ENCODE measurements at regions not wholly inside any gene's neighbourhood (a gene's known extent, or its start where the extent isn't known, plus 50 kb on each side); places are given as distances from the start of the nearest gene placed in this dataset.
"Not testable (repeated sequence)": the region's sequence is repeated elsewhere in the genome, so short reads cannot be mapped to it uniquely, and the experiment has no call there.

DNA sequence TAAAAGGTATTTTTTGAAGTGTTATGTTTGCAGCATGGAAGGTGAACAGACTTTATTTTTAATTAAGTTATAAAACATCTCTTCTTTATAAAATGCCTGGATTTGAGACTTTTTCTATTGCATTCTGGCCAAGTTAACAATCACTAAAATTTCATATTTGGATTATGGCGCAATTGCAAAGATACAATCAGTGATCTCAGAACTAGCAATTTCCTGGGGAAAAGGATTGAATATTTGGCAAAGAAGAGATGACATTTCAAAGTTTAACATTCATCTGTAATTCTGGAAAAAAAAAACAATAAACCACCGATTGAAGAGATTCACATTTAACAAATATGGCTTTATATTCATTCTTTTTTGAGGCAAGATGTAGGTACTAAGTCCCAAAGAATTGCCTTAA lies 378.0 kb downstream of the LRRC70 start:
- FAIRE-seq = no peak

DNA sequence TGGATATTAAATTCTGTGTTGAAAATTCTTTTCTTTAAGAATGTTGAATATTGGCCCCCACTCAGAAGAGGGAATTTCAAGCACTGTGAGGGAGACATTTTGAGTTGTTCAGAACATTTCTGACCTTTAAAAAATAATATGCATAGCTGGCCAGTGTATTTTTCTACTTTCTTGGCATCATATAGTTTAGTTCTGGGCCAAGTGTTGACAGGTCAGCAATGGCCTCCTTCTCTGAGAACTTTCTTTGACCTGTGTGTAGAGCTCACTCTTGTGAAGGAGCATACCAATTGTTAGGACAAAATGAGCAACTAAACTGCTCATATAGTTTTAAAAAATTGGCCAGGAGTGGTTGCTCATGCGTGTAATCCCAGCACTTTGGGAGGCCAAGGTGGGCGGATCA lies 376.0 kb downstream of the LRRC70 start:
- FAIRE-seq = no peak

DNA sequence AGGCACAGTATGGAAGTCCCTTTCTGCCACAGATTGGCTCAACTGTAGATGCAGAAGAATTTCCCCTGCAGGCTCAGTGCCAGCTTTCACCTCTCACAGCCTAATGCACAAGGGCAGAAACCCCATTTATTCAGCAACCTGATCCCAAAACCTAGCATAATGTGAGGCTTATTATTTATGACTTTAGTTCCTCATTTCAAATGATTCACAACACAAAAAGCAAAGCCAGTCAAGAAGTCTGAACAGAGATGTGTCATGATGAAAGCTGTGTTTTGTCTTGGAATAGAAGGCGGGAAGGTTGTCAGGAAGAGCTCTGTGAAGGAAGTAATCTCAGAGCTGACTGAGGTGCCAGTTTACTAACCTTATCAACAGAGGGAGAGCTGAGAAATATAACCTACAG lies 369.7 kb downstream of the LRRC70 start:
- FAIRE-seq = no peak

DNA sequence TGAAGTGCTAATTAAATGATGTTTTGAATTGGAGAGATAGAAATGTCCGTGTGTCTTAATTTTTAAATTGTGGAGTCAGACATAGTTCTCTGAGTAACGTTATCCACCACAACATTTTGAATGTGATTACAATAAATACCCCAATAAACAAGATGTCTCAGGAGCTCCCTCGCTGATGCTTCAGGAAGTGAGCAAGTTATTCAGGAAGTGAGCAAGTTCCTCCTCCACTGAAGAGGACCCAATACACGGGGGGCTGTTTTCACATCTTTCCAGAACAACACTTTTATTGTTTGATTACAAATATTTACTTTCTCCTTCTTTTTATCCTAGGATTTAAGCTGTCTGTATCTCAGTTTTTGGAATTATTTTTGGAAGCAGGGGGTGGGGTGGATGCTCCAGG lies 363.8 kb downstream of the LRRC70 start:
- no peak for FAIRE-seq

DNA sequence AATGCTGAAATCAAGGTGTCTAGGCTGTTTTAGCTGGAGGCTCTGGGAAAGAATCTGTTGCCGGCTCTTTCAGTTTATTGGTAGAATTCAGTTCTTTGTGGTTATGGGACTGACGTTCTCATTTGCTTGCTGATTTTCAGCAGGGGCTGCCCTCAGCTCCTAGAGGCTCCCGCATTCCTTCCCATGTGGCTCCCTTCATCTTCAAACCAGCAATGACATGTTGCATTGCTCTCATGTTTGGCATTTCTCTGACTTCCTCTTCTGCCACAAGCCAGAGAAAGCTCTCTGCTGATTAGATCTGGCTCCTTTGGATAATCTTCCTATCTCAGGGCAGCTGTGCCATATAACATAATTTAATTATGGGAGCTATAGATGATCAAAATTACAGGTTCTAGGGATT lies 360.3 kb downstream of the LRRC70 start:
- no peak for FAIRE-seq

DNA sequence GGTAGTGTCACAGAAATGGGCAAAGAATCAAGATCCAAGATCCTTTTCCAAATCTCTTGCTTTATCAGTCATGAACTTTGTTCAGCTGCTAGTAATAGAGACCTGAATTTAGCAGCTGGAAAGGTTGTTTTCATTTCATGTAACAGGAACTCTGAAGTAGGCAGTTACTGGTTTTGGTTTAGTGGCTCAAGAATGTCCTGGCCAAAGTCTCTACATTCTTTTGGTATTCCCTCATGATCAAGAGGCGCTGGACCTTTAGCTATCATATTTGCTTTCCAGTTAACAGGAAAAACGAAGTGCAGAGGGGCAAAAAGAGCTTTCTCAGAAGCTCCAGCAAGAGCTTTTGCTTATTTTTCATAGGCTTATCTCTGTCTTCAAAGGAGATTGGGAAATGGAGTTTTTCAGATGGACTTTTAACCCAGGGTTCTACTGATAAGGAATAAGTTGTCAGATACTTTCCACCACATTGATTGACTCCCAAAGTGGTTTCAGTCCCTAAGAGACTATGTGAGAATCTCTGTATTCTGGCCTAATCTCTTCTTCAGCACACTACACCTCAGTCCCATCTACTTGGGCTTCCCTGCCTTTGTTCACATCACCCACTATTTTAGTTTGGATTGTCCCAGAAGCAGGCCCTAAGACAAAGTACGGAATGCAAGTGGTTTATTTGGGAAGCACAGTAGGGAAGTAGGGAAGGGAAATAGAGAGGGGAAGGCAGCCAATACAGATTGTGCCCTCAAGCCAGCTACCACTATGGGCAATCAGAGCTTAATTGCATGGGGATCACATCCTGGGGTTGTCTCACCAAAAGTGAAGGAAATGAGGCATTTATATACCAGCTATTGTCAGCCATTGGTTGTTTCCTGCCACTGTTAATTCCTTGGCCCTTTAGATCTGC lies 359.3 kb downstream of the LRRC70 start:
- no peak for FAIRE-seq

DNA sequence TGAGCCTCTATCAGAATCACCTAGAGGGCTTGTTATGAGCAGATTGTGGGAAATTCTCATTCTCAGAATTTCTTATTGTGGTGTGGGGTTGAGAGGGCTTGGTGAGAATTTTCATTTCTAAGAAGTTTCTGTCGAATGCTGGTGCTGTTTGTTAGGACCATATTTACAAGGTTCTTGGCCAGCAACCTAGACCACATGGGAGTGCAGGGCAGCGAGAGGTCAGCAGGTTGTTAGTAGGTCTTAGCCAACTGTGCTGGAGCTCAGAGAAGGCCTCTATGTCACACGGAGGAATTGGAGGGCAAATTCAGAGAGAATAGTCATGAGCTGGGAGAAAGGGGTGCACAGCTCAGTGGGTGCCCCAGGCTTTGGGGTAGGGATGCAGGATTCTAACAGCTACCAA lies 357.0 kb downstream of the LRRC70 start:
- no peak for FAIRE-seq

DNA sequence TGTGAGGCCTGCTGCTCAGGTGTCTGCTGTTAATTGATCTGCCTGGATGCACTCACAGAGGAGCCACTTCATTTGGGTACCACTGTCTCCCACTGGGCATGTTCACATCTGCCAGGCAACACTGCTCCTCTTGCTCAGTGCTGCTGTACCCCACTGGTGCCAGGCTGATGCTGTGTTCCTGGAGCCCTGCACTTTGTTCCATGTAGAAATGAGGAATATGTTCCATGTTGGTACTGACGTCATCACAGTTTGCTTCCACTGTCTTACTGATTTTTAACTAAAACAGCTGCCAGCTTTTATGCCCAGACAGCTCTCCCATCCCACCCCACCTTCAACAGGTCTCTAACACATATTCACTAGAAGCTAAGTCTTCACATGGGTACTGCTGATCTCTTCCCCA lies 355.7 kb downstream of the LRRC70 start:
- no peak for FAIRE-seq

- no peak for FAIRE-seq
These were observed 354.6 kb downstream of the LRRC70 start for GRCh38 chr5:62933261-62933660.

DNA sequence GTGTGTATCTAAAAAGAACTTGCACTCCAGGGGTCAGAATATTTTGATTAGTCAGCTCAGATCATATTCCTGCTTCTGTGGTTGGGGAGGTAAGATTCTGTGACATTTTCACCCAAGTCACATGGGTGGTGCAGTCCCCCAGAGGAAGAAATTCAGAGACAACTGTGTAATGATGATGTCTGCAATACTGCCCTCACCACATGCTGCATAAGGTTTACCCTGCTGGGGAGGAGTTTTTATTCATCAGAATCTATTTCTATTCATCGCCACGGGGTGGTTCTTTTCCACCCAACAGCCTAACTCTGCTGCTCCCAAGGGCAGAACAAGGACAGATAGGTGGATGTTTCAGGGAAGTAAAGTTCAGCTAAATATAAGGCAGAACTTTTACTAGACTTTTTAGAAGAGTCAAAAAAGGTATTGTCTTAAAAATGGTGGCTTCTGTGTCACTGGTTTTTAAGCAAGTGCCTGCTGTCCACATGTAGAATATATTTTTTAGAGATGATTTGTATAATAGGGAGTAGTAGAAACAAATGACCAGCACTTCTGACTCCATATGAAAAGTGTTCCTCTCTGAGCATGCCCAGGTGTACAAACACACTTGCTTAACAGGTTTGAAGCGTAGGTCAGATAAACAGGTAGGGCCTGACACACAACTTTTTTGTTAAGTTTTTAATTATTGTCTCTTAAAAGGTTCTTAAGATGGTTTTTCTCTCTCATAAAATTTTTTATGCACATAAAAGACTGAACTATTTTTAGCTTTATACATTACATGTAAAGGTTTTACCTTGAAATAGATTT lies 352.7 kb downstream of the LRRC70 start:
- FAIRE-seq = no peak

- no peak for FAIRE-seq
These were observed 343.6 kb downstream of the LRRC70 start for GRCh38 chr5:62922191-62922590.

GRCh38 chr5:62920856-62921255 lies 342.2 kb downstream of the LRRC70 start:
- no peak for FAIRE-seq

GRCh38 chr5:62909326-62909725 lies 330.7 kb downstream of the LRRC70 start:
- FAIRE-seq = no peak

DNA sequence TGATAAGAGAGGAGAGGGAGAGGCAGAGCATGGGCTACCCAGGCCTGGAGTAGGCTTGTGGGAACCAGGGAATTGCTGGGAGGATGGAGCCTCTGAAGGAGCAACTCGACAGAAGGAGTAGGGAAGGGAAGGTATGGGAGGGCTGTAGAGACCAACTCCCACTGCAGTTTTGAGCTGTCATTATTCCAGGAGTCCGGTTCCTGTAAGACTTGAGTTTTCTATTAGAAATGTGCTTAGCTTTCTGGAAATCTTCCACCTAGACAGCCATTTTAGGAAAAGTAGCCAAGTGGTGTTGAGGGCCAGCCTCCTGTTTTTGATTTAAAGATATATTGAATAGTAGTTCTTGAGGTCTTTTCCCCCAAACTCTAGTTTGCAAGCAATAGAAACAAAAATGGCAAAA lies 323.5 kb downstream of the LRRC70 start:
- no peak for FAIRE-seq

GRCh38 chr5:62900976-62901375 lies 322.4 kb downstream of the LRRC70 start:
- FAIRE-seq = no peak

- no peak for FAIRE-seq
These were observed 317.7 kb downstream of the LRRC70 start for GRCh38 chr5:62896121-62896893.

DNA sequence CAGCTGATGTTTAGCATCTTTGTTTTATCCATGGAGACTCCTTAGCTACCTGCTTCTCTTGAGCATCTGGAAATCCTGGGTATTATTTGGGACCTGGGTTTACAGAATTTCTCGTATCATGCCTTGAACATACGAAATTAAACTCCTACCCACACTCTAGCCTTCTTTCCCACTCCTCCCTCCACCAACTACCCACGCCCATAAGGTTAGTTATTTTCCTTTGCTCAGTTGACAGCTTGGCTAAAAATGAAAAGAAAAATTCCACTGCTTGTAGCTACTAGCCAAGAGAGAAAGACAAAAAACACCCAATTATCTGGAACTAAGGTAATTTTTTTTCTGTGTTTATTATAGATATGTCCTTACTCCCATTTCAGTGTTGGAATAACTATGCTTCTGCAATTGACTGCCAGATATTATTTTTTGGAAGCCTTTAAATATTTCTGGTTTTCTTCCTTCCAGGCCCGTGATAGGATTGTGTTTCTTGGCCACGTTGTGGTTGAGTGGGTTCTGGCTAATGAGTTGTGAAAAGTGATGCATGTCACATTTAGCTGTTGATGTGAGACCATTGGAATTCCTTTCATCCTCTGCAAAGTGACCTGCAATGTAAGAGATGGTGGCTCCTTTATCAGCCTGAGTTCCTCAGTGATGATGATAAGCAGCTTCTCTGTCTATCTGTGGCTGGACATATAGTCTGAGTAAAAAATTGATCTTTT lies 308.1 kb downstream of the LRRC70 start:
- FAIRE-seq = no peak

- not testable (repeated sequence) for FAIRE-seq
These were observed 258.7 kb downstream of the LRRC70 start for GRCh38 chr5:62837330-62837729.

GRCh38 chr5:62829604-62829986 lies 251.0 kb downstream of the LRRC70 start:
- no peak for FAIRE-seq

DNA sequence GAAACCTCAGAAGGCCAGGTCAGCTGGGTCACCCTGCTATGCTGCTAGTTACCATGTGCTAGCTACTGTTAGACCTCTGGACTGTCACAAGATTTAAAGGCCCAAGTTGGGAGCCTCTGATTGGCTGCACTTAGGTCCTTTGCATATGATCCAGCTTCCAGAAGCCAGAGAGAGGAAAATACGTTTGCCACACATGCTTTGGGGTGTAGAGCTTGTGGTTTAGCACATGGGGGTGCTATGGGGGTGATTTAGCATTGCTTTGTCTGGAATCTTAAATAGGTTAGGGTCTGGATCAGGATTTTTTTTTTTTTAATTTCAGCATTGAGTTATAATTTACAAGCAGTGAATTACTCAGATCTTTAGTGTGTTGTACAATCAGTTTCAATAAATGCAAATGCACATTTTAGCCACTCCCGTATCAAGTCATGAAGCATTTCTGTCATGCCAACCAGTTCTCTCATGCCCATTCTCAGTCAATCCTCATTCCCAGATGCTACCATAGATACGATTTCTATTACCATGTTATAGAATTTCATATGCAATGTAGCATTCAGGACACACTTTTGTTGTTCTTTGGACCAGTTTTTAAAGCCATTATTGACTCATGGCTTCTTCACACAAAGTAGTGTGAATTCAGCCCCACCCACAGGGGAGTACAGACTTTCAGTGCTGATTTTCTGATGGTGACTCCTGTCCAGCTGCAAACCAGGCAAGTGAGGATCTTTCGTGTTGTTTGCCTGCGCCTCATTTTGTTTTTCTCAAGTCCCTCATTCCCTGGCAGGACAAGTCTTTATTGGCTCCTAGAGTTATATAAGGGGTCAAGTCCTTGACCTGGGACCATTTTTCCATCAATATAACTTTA lies 250.4 kb downstream of the LRRC70 start:
- FAIRE-seq = no peak

DNA sequence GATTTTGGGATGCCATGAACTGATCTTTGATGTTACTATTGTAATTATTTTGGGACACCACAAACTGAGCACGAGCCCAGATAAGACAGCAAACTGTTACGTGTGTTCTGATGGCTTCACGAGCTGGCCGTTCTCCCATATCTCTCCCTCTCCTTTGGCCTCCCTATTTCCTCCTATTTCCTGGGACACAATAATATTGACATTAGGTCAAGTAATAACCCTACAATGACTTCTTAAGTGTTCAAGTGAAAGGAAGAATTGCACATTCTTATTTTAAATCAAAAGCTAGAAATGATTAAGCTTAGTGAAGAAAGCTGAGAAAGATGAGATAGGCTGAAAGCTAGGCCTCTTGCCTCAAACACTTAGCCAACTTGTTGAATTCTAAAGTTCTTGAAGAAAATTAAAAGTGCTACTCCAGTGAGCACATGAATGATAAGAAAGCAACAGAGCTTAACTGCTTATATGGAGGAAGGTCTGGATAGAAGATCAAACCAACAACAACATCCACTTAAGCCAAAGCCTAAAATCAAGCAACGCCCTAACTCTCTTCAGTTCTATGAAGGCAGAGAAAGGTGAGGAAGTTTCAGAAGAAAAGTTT lies 247.1 kb downstream of the LRRC70 start:
- no peak for FAIRE-seq

All from TTC549 (cell line).